Hematopoietic multipotent progenitor cell treated with erythropoietin and hydrocortisone succinate and interleukin-3 and kit ligand, for 15 days (in vitro differentiated cells): ENCODE measurements at regions not wholly inside any gene's neighbourhood (a gene's known extent, or its start where the extent isn't known, plus 50 kb on each side); places are given as distances from the start of the nearest gene placed in this dataset.
A peak's percentile ranks its signal among the peaks of the same experiment; 100 is the strongest.

Source experiments
- DNase-seq: peaks from one replicate; pipeline ENCODE4 v3.0.0-alpha.2; 2015; ENCODE audit warnings: low spot score

DNA sequence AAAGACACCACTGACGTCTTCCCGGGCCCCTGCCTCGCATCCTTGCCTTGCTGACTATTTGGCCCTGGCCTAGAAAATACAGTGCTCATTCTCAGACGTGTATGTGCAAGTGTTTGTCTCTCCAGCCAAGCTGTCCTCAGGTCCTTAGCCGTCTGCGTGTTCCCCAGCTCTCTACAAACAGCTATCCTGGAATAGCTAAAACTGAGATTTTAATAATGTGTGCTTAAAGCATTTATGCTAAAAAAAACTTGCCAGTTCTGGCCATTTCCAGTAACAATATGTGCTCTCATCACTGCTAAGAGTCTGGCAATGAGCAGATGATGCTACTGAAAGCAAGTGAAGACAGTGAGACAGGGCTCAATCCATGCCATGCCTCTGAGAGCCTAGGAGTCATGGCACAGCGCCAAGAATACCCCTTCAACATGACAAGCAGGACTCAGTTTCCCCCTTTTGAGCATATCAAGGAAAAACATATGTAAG lies 55.7 kb downstream of the IRF2BP2 start:
- DNase-seq = no peak

DNA sequence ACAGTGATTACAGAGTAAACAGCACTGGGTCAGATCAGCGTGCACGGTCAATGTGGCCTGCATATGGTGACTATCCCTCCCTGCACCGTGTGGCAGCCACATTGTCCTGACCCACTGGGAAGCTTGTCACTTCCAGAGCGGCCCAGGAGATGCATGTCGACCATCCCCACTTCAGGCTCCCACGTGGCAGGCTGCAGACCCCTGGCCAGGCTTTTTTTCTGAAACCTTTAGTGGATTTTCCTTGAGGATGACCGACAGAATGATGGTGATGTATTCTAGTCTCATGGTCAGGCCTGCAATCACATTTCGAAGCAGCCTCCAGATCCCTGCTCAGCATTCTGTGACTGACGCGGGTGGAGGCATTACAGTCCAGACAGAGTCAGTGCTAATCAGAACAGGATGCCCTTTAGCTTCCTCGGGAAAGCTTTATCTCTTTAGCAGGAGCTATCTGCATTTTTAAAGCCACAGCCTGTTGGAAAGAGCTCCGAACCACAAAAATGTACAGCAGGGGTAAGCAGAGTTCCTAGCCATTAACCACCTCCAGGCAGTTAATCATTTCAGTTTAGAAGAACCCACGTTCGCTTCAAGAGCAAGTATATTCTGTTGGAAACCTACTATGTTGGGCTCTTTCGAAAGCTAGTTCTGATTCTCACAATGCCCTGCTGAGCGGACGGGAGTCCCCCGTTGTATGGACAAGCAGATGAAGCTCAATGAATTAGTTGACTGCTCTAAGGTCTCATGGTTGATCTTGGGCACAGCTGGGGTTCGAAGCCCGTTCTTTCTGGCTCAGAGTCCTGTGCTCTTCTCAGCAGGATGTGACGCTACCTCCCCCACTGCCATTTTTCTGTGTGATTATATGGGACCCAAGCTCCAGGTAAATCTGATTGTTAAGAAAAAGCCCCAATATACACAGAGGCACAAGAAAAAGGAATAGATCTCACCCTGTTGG lies 56.5 kb downstream of the IRF2BP2 start:
- DNase-seq = no peak

DNA sequence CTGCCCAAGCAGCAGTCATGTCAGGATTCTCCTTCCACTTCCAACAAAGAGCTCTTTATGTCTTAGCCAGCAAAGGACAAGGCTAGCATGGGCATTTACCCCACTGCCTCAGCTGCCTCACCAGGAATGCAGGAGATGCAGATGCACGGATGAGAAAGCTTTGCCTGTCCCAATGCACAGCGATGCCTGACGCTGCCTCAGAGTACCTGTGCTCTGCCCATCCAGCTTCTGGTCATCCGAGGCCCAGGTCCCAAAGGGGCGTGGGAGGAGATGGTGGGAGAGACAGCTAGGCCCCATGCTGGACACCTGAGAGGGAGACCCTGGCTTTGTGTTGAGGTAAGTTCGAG lies 59.0 kb downstream of the IRF2BP2 start:
- DNase-seq = no peak

DNA sequence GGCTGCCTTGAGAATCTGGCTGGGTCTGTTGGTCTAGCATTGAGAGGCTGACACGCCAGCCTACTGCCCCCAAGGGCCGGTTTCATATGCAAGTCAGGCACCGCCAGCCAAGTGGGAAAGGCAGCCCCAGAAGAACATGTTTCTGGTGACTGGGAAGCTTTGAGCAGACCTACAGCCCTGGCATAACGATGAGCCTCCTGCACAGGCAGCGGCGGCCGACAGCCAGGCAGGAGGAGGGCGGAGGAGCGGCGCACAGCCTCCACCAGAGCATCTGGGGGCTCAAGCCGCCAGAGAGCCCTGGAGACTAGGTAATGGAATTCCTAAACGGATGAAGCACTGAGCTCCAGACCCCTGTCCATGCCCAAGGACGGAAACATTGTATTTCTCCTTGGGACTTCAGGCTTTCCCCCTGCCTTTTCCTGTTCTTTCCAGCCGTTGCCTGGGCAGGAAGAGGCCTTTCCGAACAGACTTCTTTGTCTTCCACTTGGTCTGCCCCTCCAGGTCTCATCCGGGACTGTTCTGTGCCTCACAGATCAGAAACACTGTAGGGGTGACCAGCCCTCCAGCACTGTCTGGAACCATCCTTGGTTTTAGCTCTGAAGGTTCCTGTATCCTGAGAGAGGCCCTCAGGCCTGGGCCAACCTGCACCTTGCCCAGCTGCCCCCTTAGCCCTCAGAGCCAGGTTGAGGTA lies 59.5 kb downstream of the IRF2BP2 start:
- no peak for DNase-seq

DNA sequence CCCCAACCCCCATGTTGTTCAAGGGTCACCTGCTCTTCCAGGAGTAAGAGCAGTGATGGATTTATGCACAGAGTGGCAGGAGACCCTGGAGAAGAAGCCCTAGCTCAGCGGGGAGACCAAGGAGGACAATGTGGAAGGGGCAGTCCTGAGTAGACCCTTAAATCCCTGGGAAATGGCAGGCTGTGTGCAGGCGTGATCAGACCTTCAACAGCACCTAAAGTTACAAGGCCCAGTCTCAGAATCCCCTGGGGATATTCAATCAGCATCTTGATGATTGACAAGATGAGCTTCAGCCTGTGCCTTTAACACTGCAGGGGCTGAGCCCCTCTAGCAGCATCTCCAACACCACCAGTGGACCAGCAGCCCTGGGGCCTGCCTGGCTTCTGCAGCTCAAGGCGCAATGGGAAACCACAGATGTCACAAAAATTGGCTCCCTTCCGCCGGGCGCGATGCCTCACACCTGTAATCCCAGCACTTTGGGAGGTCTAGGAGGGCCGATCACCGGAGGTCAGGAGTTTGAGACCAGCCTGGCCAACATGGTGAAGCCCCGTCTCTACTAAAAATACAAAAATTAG lies 60.4 kb downstream of the IRF2BP2 start:
- DNase-seq = no peak

DNA sequence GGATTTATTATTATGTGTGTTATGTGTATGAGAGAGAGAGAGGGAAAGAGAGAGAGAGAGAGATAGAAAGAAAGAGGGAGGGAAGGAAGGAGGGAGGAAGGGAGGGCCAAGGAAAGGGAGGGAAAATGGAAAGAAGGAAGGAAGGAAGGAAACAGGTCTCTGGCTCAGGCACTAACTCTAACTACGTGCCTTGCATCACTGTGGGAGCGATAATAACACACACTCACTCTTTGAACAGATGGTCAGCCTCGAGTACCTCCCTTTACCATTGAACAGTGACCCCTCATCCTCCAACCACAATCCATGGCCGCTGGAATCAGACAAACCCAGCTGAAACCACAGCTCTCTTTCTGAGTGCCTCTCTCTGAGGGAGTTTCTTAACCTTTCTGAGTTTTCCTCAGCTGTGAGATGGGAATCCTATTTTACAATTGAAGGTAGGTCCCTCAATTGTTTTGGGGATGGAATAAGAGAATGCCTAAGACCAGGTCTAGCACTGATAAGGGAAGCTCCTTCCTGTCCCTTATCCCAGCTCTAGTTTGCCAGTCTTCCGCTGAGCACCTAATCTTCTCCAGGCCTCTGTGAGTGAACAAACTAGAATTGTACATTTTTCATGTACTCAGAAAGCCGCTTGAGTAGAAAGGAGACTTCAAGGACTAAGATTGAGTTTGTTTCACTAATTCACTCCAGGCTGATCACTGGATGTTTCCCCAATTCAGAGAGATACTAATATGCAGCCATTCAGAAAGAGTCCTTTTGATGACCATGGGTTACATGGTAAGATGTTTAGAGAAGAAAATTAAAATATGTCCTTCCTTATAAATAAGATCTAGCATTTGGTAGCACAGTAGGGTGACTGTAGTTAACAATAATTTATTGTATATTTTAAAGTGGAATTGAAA lies 62.8 kb downstream of the IRF2BP2 start:
- DNase-seq = no peak

DNA sequence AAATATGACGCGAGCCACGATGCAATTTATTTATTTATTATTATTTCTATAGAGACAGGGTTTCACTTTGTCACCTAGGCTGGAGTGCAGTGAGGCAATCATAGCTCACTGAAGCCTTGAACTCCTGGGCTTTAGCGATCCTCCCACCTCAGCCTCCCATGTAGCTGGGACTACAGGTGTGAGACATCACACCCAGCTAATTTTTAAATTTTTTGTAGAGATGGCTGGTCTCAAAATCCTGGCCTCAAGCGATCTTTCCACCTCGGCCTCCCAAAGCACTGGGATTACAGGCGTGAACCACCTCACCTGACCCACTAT lies 63.6 kb downstream of the IRF2BP2 start:
- no peak for DNase-seq

DNA sequence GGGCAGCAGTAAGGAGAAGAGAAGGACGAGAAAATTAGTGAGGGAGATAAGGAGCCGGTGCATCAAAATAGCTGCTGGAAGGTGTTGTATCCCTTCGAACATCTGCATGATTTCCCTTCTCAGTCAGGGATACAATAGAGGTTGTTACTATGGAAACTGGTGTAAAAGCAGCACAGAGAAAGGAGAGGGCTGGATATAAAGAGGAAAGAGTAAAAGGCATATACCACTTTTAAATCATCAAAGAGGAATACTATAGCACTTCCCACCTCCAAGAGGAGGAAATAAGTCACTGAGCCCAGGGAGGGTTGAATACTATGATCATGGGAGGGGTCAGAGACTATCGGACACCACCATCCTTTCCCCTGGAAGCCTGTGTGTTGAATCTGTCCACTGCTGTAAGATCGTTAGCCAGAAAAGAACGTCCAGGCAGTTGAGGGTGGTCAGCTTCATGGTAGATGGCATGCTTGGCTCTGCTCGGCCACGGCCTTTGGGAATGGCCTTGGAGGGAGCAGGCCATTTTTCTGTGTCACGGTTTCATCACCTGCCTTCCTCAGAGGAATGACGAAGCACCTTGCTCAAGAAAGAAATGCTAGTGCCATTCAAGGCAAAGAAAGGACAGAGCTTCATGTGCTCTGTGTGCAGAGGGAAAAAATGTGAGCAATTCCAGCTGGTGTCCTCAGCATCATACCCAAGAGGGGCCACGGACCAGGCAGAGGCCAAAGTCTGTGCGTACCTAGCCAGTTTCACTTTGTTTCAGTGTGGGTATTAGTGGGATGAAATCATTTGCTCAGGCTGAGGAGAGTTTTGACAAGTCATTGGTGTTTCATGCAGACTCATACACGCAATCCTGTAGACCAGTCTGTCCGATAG lies 64.2 kb downstream of the IRF2BP2 start:
- DNase-seq = peak; percentile 58

DNA sequence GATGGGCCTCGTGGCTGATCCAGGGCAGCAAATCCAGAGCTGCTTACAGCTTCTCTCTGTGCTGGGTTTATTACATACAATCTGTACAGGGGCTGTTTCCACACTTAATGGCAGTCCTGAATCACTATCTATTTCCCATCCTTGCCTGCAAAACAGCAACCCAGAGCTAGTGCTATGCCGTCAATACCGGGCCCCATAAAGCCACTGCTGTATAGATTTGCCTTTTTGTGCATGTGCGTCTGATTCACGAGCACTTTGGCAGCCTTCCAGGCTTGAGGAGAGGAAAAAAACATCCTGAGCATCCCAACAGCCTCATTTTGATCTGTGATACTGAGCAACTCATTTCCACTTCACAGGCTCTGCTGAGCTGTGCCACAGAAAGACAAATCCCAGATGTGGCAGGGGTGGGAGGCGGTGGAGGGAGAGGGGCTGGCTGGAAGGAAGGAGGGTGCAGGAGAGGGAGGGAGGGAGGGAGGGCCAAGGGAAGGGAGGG lies 65.2 kb upstream of the TARBP1 start:
- peak; percentile 86 for DNase-seq

DNA sequence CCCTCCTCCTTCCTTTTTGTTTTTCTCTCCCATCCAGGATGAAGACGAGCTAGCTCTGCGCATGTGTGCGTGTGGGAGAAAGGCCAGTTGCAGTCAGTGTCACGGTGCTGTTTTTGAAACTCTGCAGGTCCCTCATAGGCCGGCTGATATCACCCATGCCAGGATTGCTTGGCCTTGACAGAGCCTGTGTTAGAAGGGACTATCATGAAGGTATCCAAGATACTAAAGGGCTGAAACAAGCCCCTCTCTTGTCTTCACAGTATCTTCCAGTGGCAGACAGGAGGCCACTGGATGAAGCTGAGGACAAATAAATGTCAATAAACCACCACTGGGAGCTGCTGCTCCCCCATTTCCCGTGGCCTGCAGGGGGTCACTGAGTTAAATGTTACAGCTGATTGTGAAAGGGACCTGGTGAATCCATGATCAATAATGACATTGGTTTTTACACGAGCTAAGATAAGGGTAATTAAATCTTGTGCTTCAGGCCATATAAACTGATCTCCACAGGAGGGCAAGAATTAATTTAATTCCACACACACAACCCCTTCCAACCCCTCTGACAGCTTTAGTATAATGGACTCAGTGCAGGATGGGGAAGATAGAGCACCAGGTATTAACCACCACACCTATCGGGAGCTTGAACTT lies 64.6 kb upstream of the TARBP1 start:
- no peak for DNase-seq

DNA sequence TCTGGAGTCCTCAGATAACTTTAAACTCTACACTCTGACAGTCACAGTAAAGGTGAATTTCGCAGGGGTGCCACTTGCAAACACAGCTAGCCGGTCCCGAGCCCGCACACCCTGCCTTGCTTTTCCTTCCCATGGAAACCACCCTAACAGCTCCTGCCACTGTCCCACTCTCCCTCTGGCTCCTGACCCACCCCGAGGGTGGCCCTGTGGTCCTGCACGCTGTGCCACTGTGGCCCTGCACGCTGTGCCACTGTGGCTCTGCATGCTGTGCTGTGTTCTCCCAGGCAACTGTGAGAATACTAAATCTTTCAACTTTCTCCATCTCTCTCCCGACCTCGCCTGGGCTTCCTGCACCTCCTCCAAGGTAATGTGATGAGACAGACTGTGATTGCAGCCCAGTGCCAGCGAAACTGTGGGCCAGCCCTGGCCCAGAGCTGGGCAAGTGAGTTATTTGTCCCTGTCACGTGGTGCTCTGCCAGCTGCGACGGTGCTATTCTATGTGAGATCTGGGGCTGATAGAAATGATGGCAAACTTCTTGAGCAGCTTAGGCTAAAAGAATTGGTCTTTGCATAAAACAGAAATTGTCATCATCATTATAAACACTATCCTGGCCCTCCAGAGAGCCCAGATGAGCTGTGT lies 63.4 kb upstream of the TARBP1 start:
- no peak for DNase-seq

DNA sequence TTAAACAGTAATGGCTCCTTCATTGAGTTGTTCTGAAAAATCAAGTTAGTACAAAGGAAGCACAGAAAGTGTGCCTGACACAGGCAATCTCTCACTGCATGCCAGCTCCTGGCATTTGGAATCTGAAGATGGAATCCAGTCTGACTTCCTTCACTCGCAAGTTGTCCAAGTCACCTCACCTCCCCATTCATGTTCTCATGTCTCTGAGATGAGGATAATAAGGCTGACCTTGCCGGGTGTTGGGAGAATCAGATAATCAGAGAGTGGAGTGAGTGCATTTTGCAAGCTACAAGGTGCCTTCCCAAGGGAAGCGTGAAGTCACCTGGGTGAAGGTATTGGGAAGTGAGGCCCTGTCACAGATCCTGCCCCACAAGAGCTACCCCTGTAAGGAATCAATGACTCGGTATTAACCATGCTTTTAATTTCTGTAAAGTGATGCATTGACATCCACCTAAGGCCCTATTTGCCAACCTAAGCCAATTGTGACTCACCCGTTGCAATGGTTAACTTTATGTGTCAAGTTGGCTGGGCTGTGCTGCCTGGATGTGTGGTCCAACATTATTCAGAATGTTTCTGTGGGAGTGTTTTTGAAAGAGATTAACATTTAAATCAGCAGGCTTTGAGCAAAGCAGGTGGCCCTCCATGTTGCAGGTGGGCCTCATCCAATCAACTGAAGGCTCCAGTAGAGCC lies 62.5 kb upstream of the TARBP1 start:
- no peak for DNase-seq

DNA sequence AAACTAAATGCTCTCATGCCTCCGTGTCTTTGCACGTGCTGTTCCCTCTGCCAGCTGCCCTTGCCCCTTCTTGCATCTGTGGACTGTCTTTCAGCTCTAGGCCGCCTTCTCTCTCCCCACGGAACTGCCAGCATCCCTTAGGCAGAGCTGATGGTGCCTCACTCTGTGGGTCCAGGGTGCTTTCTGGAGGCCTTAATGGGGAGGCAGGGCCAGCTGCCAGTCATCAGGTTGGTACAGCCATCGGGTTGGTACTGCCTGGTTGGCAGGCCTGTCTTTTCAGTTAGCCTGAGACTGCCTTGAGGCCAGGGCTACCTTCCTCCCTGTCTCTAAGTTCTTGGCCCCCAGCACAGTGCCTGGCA lies 61.4 kb upstream of the TARBP1 start:
- DNase-seq = no peak

DNA sequence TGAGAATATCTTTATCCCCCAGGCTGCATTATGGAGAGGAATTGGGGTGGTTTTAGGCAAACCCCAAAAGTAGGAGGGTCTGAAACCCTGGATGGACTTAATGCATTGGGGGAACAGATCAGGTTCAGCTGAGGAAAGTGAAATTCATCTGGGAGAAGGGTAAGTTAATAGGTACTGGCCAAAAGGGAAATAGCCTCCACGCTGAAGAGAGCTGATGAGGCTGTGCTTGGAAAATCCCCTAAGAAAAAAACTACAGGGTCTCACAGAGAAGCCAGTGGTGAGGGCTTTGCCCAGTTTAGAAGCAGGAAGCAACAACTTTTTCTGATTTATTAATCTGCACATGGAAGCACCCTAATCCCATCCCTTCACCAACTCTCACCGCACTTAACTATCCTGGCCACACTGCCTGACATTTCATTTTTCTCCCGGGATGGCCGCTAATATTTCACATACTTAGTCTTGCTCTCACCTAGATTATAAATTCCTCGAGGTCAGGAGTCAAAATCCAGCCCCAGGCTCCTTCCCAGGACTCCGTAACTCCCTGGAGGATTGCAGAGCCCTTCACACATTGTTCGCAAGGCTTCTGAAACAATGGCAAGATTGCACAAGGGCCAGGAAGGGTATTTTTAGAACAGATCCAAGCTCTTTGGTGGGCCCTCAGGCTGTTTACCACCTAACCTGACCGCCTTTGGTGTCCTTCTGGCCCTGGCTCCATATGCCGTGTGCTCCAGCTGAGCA lies 60.9 kb upstream of the TARBP1 start:
- no peak for DNase-seq

DNA sequence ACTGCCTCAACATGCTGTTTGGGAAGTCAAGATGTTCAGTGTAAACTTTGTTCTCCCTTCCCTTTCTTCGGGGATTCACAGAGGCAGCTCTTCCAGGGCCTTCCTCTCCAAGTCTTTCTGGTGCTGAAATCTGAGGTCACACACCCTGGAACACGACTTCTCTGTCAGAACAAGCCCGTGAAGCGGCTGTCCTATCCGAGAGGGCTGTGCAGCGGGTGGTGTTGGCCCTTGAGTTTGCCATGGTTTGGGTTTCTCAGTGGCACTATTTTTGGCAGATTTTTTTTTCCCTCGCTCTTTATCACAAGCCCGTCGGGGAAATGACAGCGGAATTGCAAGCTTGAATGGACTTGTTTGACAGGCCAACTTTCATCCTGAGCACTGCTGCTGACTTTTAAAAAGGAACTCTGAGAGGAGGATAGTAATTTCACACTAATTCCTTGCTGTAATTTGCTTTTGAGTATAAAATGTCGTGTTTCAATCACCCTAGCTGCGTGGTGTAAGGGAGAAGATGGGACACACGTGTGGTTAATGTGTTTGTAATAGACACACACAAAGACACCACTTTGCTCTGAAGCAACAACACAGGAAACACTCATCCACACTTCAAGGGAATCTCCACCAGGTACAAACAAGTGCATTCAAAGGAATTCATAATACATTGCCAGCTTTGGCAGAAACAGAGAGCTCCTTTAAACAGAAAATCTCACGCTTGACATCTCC lies 60.1 kb upstream of the TARBP1 start:
- no peak for DNase-seq

DNA sequence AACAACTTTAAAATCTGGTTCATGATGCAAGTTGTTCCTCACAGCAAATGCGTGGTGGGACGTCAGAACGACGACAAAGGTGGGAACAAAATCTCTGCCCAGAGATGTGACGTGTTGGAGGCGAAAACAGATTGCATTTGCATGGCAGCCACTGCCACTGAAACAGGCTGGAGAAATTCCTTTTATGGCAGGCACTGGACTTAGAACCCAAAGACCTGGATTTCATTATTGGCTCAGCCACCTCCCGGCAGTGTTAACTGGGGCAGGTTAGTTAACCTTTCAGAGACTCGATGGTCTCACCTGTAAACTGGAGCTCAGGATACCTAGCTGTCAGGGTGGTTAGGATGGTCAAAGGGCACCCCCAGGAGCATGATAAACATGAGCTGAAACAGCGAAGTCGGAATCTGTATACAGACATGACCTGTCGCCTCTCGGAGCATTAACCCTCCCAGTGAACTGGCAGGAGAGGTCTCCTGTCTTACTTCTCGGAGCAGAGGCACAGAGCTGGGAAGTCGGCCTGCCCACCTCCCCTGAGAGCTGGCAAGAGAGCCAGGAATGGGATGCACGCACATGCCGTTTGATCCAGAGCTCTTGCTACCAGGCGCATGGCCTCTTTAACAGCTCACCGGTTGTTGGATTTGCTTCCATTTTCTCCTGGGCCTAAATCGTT lies 59.2 kb upstream of the TARBP1 start:
- no peak for DNase-seq

DNA sequence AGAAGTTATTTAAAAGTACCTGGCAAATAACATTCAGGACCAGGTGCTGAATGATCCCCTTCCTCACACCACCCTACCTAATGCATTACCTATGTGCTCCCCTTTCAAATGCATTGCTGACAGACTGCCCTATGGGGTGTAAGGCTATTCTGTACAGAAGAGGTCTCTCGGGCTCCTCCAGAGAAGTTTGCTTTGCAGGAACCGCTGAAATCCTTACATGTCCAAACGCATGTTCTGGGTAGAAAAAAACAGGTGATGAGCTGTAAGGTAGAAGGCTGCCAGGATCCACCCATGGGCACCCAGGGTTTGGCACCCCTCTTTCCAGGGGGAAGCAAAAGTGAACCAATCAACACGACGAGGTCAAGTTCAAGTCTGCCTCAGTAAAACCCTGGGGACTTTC lies 58.3 kb upstream of the TARBP1 start:
- DNase-seq = no peak

DNA sequence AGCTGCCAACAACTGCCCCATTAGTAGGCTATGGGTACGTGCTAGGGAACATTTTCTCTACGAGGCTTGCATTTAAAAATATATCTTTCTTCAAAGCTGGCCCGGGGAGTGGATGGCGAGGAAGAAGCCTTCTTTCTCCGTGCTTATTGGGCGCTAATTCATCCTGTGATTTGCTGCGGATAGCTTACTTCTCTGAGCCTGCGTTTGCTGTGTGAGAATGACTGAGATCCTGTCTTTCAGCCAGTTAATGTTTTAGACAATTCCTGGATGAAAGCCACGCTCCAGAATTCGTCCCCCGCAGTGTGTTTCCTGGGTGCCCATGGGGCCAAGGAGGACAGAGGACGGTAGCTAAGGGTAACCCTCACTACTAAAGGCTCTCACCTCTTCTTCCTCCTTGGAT lies 57.8 kb upstream of the TARBP1 start:
- no peak for DNase-seq
